CD4-positive, CD25-positive, alpha-beta regulatory T cell (primary cell): ENCODE measurements at regions not wholly inside any gene's neighbourhood (a gene's known extent, or its start where the extent isn't known, plus 50 kb on each side); places are given as distances from the start of the nearest gene placed in this dataset.
A peak's percentile ranks its signal among the peaks of the same experiment; 100 is the strongest.

Source experiments
- ATAC-seq, 2 donors: fragments of 150-1000 bp; cut with Tn5 transposase; one replicate each; pipeline ENCODE4 v1.10.0; 2021; ENCODE audit warnings: low read depth in 2 of 2, moderate number of reproducible peaks in 2 of 2, moderate library complexity in 1 of 2
- DNase-seq, 3 donors: peaks; one replicate each; pipeline versions ENCODE4 v3.0.0 to v3.0.0-alpha.2; 2012 to 2022; ENCODE audit warnings: mixed read lengths in 1 of 3
- H3K27ac ChIP-seq: one replicate; pipeline ENCODE4 v1.7.0; 2013; ENCODE audit warnings: mild to moderate bottlenecking, low read length; ENCODE audit not compliant: insufficient read depth, poor library complexity, severe bottlenecking
- H3K27me3 ChIP-seq: one replicate; pipeline ENCODE4 v1.7.0; 2013; ENCODE audit warnings: low read length; ENCODE audit not compliant: control insufficient read depth, insufficient read depth
- H3K36me3 ChIP-seq: one replicate; pipeline ENCODE4 v1.7.0; 2013; ENCODE audit warnings: mild to moderate bottlenecking, low read length, moderate library complexity; ENCODE audit not compliant: control insufficient read depth, insufficient read depth
- H3K4me1 ChIP-seq: 2 replicates; pipeline ENCODE4 v1.7.0; 2013; ENCODE audit warnings: mild to moderate bottlenecking, low read length; ENCODE audit not compliant: insufficient read depth, control insufficient read depth, poor library complexity, severe bottlenecking
- H3K4me3 ChIP-seq: one replicate; pipeline ENCODE4 v1.7.0; 2013; ENCODE audit warnings: low read depth, mild to moderate bottlenecking, low read length, moderate library complexity
- H3K9me3 ChIP-seq, 2 experiments: 1 replicate in 1 of 2; 2 replicates in 1 of 2; pipeline ENCODE4 v1.7.0; 2013; ENCODE audit warnings: low read length in 2 of 2, mild to moderate bottlenecking in 1 of 2, moderate library complexity in 1 of 2; ENCODE audit not compliant: control insufficient read depth in 2 of 2
- H3K27ac Mint-ChIP-seq, 3 donors: one replicate each; pipeline ENCODE4 v1.8.0; 2020 to 2022; ENCODE audit warnings: mild to moderate bottlenecking in 3 of 3, mixed read lengths in 3 of 3, moderate library complexity in 2 of 3
- H3K27me3 Mint-ChIP-seq: one replicate; pipeline ENCODE4 v1.8.0; 2022; ENCODE audit warnings: mild to moderate bottlenecking, mixed read lengths
- H3K36me3 Mint-ChIP-seq: one replicate; pipeline ENCODE4 v1.8.0; 2020; ENCODE audit warnings: mixed read lengths
- H3K4me1 Mint-ChIP-seq, 4 donors: one replicate each; pipeline ENCODE4 v1.8.0; 2020 to 2022; ENCODE audit warnings: mixed read lengths in 4 of 4, mild to moderate bottlenecking in 1 of 4
- H3K4me3 Mint-ChIP-seq, 4 donors: one replicate each; pipeline ENCODE4 v1.8.0; 2020 to 2022; ENCODE audit warnings: mild to moderate bottlenecking in 4 of 4, mixed read lengths in 4 of 4, moderate library complexity in 3 of 4
- H3K9me3 Mint-ChIP-seq, 7 donors: one replicate each; pipeline ENCODE4 v1.8.0; 2020 to 2022; ENCODE audit warnings: mixed read lengths in 7 of 7, mild to moderate bottlenecking in 3 of 7, moderate library complexity in 2 of 7

GRCh38 chr14:98888927-98889835, 382.8 kb downstream of the BCL11B start:
- Mint-ChIP-seq H3K27ac (peak overlapping the region in 1 of 3 donors; percentile 2), H3K27me3 (peaks cover 7% of the 10 kb centered on the region), H3K9me3 (peaks cover 0 to 3% (median 1%) of the 10 kb centered on the region in 7 donors), H3K36me3 (peaks cover 3% of the 10 kb centered on the region), H3K4me1 (peaks cover 0 to 10% (median 3%) of the 10 kb centered on the region in 4 donors), H3K4me3 (no peak overlapping the region)
- ATAC-seq (no peak), DNase-seq (no peak)
- Histone ChIP-seq H3K27ac (no peak overlapping the region), H3K4me3 (no peak overlapping the region), H3K36me3 (no peaks in the 10 kb centered on the region), H3K27me3 (no peaks in the 10 kb centered on the region), H3K9me3 (no peaks in the 10 kb centered on the region), H3K4me1 (no peaks in the 10 kb centered on the region)

DNA sequence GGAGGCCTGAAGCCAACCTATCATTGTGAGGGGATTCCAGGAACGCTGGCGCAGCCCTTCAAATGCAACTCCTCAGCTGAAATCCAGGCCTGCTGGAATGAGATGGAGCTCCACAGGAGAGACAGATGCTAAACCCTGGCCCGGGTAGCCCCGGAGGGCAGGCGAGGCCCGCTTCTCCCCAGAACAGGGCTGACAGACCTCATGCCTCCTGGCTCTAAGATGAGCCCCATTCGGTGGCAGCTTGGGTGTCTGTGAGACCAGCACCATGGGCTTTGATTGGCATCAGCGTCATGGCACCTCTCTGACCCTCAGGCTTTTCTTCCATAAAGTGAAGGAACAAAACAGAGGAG, 382.2 kb downstream of the BCL11B start:
- DNase-seq (no peak), ATAC-seq (no peak)
- Mint-ChIP-seq H3K4me1 (peaks cover 0 to 10% (median 3%) of the 10 kb centered on the region in 4 donors), H3K4me3 (no peak overlapping the region), H3K36me3 (no peaks in the 10 kb centered on the region), H3K27ac (no peak overlapping the region), H3K9me3 (peaks cover 0 to 3% (median 1%) of the 10 kb centered on the region in 7 donors), H3K27me3 (peaks cover 7% of the 10 kb centered on the region)
- Histone ChIP-seq H3K36me3 (no peaks in the 10 kb centered on the region), H3K27ac (no peak overlapping the region), H3K9me3 (no peaks in the 10 kb centered on the region), H3K27me3 (no peaks in the 10 kb centered on the region), H3K4me1 (no peaks in the 10 kb centered on the region), H3K4me3 (no peak overlapping the region)

DNA sequence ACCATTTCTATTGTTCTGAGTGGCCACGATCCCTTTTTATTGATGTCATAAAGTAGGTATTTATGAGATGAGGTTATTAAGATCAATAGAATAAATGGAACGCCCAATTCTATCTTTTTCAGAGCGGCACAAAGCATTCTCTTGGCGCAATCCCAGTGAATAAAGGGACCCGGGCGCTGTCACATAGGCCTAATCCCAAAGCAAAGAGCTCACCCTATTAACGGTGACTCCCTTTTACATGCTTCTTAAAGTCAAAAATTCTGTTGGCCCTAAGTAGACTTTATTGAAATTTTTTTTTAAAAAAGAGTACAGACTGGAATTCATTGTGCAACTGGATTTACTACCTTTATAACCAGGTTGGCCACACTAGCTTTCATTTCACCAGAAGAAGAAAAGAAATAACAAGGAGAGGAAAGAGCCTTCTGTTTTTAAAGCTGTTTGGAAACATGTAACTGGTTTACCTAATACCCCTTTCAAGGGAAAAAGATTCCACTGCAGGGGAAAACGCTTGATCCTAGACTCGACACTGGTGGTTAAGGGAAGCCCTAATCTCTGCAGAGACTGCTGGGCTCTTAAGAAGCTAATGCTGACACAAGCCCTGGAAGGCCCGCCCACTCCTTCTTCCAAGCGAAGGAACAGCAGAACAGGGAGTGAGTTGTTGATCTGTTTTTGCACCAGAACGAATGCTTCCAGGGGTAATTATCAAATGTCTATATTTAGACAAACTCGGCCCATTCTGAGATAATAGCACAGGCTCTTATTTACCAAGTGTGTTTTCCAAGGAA, 381.2 kb downstream of the BCL11B start:
- H3K27me3 ChIP-seq: no peaks in the 10 kb centered on the region
- H3K4me1 ChIP-seq: no peaks in the 10 kb centered on the region
- H3K4me3 ChIP-seq: no peak overlapping the region
- peaks cover 7% of the 10 kb centered on the region for H3K27me3 Mint-ChIP-seq
- H3K36me3 Mint-ChIP-seq: no peaks in the 10 kb centered on the region
- peaks cover 0 to 7% (median 2%) of the 10 kb centered on the region in 4 donors for H3K4me1 Mint-ChIP-seq
- no peak for ATAC-seq
- DNase-seq: no peak
- H3K4me3 Mint-ChIP-seq: no peak overlapping the region
- no peaks in the 10 kb centered on the region for H3K36me3 ChIP-seq
- H3K9me3 Mint-ChIP-seq: peaks cover 0 to 2% (median 0%) of the 10 kb centered on the region in 7 donors
- H3K9me3 ChIP-seq: no peaks in the 10 kb centered on the region
- H3K27ac Mint-ChIP-seq: no peak overlapping the region
- H3K27ac ChIP-seq: no peak overlapping the region

- no peak overlapping the region for H3K27ac ChIP-seq
- Mint-ChIP-seq H3K27me3 (no peaks in the 10 kb centered on the region), H3K27ac (no peak overlapping the region), H3K4me1 (peaks cover 0 to 3% (median 1%) of the 10 kb centered on the region in 4 donors), H3K4me3 (no peak overlapping the region), H3K36me3 (no peaks in the 10 kb centered on the region), H3K9me3 (peaks cover 0 to 2% (median 0%) of the 10 kb centered on the region in 7 donors)
- no peak overlapping the region for H3K4me3 ChIP-seq
- DNase-seq: no peak
- ATAC-seq: no peak
- no peaks in the 10 kb centered on the region for H3K36me3 ChIP-seq
- no peaks in the 10 kb centered on the region for H3K27me3 ChIP-seq
- H3K4me1 ChIP-seq: no peaks in the 10 kb centered on the region
- H3K9me3 ChIP-seq: no peaks in the 10 kb centered on the region
These were observed 378.3 kb downstream of the BCL11B start for GRCh38 chr14:98893675-98894074.

DNA sequence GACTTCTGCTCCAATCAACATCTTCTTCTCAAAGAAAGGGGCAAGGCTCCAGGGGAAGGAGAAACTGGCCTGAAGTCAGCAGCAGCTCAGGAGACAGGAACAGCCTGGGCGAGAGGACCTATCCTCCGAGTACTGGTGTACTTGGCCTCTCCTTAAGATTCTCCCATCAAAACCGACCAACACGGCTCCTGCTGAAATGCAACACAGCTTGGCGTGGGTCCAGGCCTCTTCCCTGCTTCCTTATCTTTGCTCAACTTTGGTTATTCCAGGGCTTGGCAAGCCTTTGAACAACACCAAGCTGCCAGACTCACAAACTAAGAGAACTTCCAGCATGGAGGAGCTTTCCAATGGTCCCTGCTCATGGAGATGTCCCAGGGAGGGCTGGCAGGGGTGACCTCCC, 377.4 kb downstream of the BCL11B start:
- Histone ChIP-seq H3K27me3 (no peaks in the 10 kb centered on the region), H3K27ac (no peak overlapping the region), H3K4me3 (no peak overlapping the region), H3K36me3 (no peaks in the 10 kb centered on the region), H3K9me3 (no peaks in the 10 kb centered on the region), H3K4me1 (no peaks in the 10 kb centered on the region)
- no peak overlapping the region for H3K4me3 Mint-ChIP-seq
- H3K36me3 Mint-ChIP-seq: no peaks in the 10 kb centered on the region
- no peaks in the 10 kb centered on the region for H3K27me3 Mint-ChIP-seq
- DNase-seq (no peak), ATAC-seq (no peak)
- peaks cover 0 to 2% (median 0%) of the 10 kb centered on the region in 7 donors for H3K9me3 Mint-ChIP-seq
- peak overlapping the region in 1 of 3 donors; percentile 73 for H3K27ac Mint-ChIP-seq
- peaks cover 0 to 3% (median 0%) of the 10 kb centered on the region in 4 donors for H3K4me1 Mint-ChIP-seq

DNA sequence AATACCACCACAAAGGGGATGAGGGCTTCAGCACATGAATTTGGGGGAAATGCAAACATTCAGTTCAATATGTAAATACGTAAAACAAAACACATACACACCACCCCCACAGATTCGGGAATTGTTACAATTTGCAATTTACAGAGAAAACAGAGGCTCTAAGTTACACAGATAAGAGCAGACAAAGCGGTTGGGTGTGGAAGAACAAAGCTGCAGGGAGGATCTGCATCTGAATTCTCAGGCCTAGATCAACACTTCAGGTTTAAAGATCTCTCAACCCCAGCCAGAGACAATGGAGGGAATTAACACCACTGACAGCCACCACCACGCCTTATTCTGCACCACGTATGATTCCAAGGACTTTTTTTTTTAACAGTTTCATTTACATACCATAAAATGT, 375.5 kb downstream of the BCL11B start:
- H3K4me1 ChIP-seq: no peaks in the 10 kb centered on the region
- no peaks in the 10 kb centered on the region for H3K27me3 ChIP-seq
- Mint-ChIP-seq H3K27me3 (no peaks in the 10 kb centered on the region), H3K4me1 (peaks cover 0 to 6% (median 1%) of the 10 kb centered on the region in 4 donors), H3K4me3 (no peak overlapping the region), H3K36me3 (no peaks in the 10 kb centered on the region), H3K9me3 (peaks cover 0 to 2% (median 0%) of the 10 kb centered on the region in 7 donors), H3K27ac (no peak overlapping the region)
- H3K4me3 ChIP-seq: no peak overlapping the region
- no peak for DNase-seq
- ATAC-seq: no peak
- H3K9me3 ChIP-seq: no peaks in the 10 kb centered on the region
- H3K27ac ChIP-seq: no peak overlapping the region
- H3K36me3 ChIP-seq: no peaks in the 10 kb centered on the region

- no peaks in the 10 kb centered on the region for H3K9me3 ChIP-seq
- no peak overlapping the region for H3K27ac Mint-ChIP-seq
These were observed 374.2 kb downstream of the BCL11B start for GRCh38 chr14:98897605-98898309.

More at GRCh38 chr14:98897605-98898309, 374.2 kb downstream of the BCL11B start:
- H3K36me3 ChIP-seq: no peaks in the 10 kb centered on the region
- no peak overlapping the region for H3K4me3 Mint-ChIP-seq
- H3K36me3 Mint-ChIP-seq: no peaks in the 10 kb centered on the region
- ATAC-seq: no peak
- H3K9me3 Mint-ChIP-seq: peaks cover 0 to 3% (median 0%) of the 10 kb centered on the region in 7 donors
- no peak for DNase-seq
- no peaks in the 10 kb centered on the region for H3K27me3 ChIP-seq
- H3K27me3 Mint-ChIP-seq: no peaks in the 10 kb centered on the region
- no peak overlapping the region for H3K27ac ChIP-seq
- no peaks in the 10 kb centered on the region for H3K4me1 ChIP-seq
- H3K4me1 Mint-ChIP-seq: peaks cover 0 to 7% (median 2%) of the 10 kb centered on the region in 4 donors
- no peak overlapping the region for H3K4me3 ChIP-seq
